ENCODE measurements at regions not wholly inside any gene's neighbourhood (a gene's known extent, or its start where the extent isn't known, plus 50 kb on each side); places are given as distances from the start of the nearest gene placed in this dataset.

GRCh38 chr5:153086486-153086885, 404.0 kb upstream of the GRIA1 start:
- no TSS peak for BruUV-seq (replicated peaks)
- H3K4me3 Mint-ChIP-seq (ENCODE audit: low read depth, unreplicated experiment), result no peak overlapping the region
- CTCF ChIA-PET, result no interaction called here

GRCh38 chr5:153088538-153088937, 401.9 kb upstream of the GRIA1 start:
- CTCF ChIA-PET, result no interaction called here
- no TSS peak for BruUV-seq (replicated peaks)
- H3K27me3 Mint-ChIP-seq (ENCODE audit: unreplicated experiment), result no peaks in the 10 kb centered on the region
- DNase-seq, result no peak
- no peak overlapping the region for H3K4me3 Mint-ChIP-seq (ENCODE audit: low read depth, unreplicated experiment)
- intact Hi-C loops (cut with micrococcal nuclease; ENCODE audit: unreplicated experiment), result no loop called here
- no peaks in the 10 kb centered on the region for H3K4me1 Mint-ChIP-seq (ENCODE audit: low read depth, unreplicated experiment)
- no peaks in the 10 kb centered on the region for H3K36me3 Mint-ChIP-seq (ENCODE audit: insufficient read depth, unreplicated experiment)
- H3K9me3 Mint-ChIP-seq (ENCODE audit: low read depth, unreplicated experiment), result peaks cover 13% of the 10 kb centered on the region
- no peak overlapping the region for H3K27ac Mint-ChIP-seq (ENCODE audit: unreplicated experiment)
- TF ChIP-seq, protein P1, sequence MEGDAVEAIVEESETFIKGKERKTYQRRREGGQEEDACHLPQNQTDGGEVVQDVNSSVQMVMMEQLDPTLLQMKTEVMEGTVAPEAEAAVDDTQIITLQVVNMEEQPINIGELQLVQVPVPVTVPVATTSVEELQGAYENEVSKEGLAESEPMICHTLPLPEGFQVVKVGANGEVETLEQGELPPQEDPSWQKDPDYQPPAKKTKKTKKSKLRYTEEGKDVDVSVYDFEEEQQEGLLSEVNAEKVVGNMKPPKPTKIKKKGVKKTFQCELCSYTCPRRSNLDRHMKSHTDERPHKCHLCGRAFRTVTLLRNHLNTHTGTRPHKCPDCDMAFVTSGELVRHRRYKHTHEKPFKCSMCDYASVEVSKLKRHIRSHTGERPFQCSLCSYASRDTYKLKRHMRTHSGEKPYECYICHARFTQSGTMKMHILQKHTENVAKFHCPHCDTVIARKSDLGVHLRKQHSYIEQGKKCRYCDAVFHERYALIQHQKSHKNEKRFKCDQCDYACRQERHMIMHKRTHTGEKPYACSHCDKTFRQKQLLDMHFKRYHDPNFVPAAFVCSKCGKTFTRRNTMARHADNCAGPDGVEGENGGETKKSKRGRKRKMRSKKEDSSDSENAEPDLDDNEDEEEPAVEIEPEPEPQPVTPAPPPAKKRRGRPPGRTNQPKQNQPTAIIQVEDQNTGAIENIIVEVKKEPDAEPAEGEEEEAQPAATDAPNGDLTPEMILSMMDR (IDR thresholded peaks at IDR 0.05; ENCODE audit: unreplicated experiment), result no peak

More at GRCh38 chr5:153086486-153086885, 404.0 kb upstream of the GRIA1 start:
- Mint-ChIP-seq H3K9me3 (ENCODE audit: low read depth, unreplicated experiment) (peaks cover 8% of the 10 kb centered on the region), H3K27me3 (ENCODE audit: unreplicated experiment) (no peaks in the 10 kb centered on the region), H3K4me1 (ENCODE audit: low read depth, unreplicated experiment) (no peaks in the 10 kb centered on the region), H3K27ac (ENCODE audit: unreplicated experiment) (no peak overlapping the region), H3K36me3 (ENCODE audit: insufficient read depth, unreplicated experiment) (no peaks in the 10 kb centered on the region)
- no peak for DNase-seq
- intact Hi-C loops (cut with micrococcal nuclease; ENCODE audit: unreplicated experiment), result no loop called here
- TF ChIP-seq, protein P1 (IDR thresholded peaks at IDR 0.05; ENCODE audit: unreplicated experiment), result no peak

DNA sequence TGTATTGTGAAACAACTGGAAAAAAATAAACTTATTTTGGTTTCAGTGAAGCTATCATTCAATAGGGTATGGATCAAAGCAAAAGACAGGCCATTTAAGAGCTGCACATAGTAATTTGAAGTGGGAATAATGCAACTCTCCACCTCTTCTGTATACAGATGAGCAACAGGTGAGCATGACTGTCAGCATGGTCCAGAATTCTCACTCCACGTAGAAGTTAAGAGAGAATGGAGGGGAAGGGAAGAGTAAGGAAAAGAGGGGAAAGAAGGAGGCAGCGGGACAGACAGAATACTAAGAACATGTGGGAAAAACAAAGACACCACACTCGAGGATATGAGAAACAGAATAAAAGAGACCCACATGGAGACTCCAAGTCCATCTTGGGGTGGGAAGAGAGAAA, 396.1 kb upstream of the GRIA1 start:
- H3K36me3 Mint-ChIP-seq (ENCODE audit: insufficient read depth, unreplicated experiment), result no peaks in the 10 kb centered on the region
- intact Hi-C loops (cut with micrococcal nuclease; ENCODE audit: unreplicated experiment), result no loop called here

DNA sequence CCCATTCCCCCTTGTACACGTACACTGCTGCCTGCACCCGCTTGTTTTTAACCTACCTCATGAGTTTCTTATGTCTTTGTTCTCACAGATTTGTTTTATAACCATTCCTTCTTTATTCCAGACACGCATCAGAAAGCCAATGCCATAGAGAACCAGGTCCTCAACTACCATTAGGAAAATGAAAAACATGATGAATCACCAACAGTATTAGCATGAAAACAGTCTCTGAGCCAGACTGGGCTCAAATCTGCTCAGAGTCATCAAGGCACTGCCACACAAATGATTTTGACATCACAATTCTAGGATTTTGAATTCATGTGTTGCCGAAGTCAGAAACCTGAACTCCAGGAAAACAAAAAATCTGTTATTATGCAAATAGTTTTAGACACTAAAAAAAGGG, 394.1 kb upstream of the GRIA1 start:
- CTCF ChIA-PET, result no interaction called here
- H3K27me3 Mint-ChIP-seq (ENCODE audit: unreplicated experiment), result no peaks in the 10 kb centered on the region
- no peaks in the 10 kb centered on the region for H3K36me3 Mint-ChIP-seq (ENCODE audit: insufficient read depth, unreplicated experiment)
- H3K27ac Mint-ChIP-seq (ENCODE audit: unreplicated experiment), result no peak overlapping the region
- no TSS peak for BruUV-seq (replicated peaks)
- TF ChIP-seq, protein P1 (IDR thresholded peaks at IDR 0.05; ENCODE audit: unreplicated experiment), result no peak
- H3K4me3 Mint-ChIP-seq (ENCODE audit: low read depth, unreplicated experiment), result no peak overlapping the region
- intact Hi-C loops (cut with micrococcal nuclease; ENCODE audit: unreplicated experiment), result no loop called here
- no peak for DNase-seq
- H3K4me1 Mint-ChIP-seq (ENCODE audit: low read depth, unreplicated experiment), result no peaks in the 10 kb centered on the region
- H3K9me3 Mint-ChIP-seq (ENCODE audit: low read depth, unreplicated experiment), result peaks cover 12% of the 10 kb centered on the region

More for the DNA sequence above, 396.1 kb upstream of the GRIA1 start:
- Mint-ChIP-seq H3K27me3 (ENCODE audit: unreplicated experiment) (no peaks in the 10 kb centered on the region), H3K4me3 (ENCODE audit: low read depth, unreplicated experiment) (no peak overlapping the region), H3K27ac (ENCODE audit: unreplicated experiment) (no peak overlapping the region), H3K9me3 (ENCODE audit: low read depth, unreplicated experiment) (peaks cover 20% of the 10 kb centered on the region), H3K4me1 (ENCODE audit: low read depth, unreplicated experiment) (no peaks in the 10 kb centered on the region)
- BruUV-seq (replicated peaks), result no TSS peak
- TF ChIP-seq, protein P1 (IDR thresholded peaks at IDR 0.05; ENCODE audit: unreplicated experiment), result no peak
- no peak for DNase-seq
- CTCF ChIA-PET, result no interaction called here

All from Calu3 (cell line).